HepG2 (cell line): ENCODE measurements at regions not wholly inside any gene's neighbourhood (a gene's known extent, or its start where the extent isn't known, plus 50 kb on each side); places are given as distances from the start of the nearest gene placed in this dataset.

Source experiments
- CEBPZ ChIP-seq: IDR thresholded peaks from 2 replicates; pipeline ENCODE4 v1.6.1; 2012; ENCODE audit warnings: low read length, improper control_type of control experiment
- CHD4 ChIP-seq: fragments of 200-600 bp; sonication (generic); IDR thresholded peaks from 2 replicates; pipeline ENCODE4 v1.7.0; 2017; ENCODE audit warnings: mild to moderate bottlenecking, low read length, borderline replicate concordance
- GABPB1 ChIP-seq: IDR thresholded peaks from 2 replicates; pipeline ENCODE4 v1.6.1; 2016; ENCODE audit warnings: mild to moderate bottlenecking, missing genetic modification reagents, moderate library complexity, missing compliant biosample characterization
- GLMP ChIP-seq: sonication (generic); formaldehyde crosslinking; IDR thresholded peaks from 2 replicates; pipeline ENCODE4 v1.9.0; 2021; ENCODE audit warnings: missing genetic modification reagents, mild to moderate bottlenecking, borderline replicate concordance
- LCORL ChIP-seq, 2 experiments: fragments of 450-650 bp in 1 of 2; sonication (generic) in 1 of 2; formaldehyde crosslinking in 1 of 2; IDR thresholded peaks; 2 replicates each; pipeline versions ENCODE4 v1.5.0 to v1.6.1; 2017 to 2020; ENCODE audit warnings: antibody characterized with exemption in 1 of 2, missing genetic modification reagents in 1 of 2
- NFYC ChIP-seq: IDR thresholded peaks from 2 replicates; pipeline ENCODE4 v1.6.1; 2016; ENCODE audit warnings: missing genetic modification reagents, missing compliant biosample characterization
- RARG ChIP-seq: sonication (generic); formaldehyde crosslinking; IDR thresholded peaks from 2 replicates; pipeline ENCODE4 v1.4.0; 2020; ENCODE audit warnings: low read depth, mild to moderate bottlenecking, missing genetic modification reagents
- RBAK ChIP-seq: sonication (generic); formaldehyde crosslinking; IDR thresholded peaks from 2 replicates; pipeline ENCODE4 v1.5.1; 2020; ENCODE audit warnings: mild to moderate bottlenecking, missing genetic modification reagents
- SKI ChIP-seq: fragments of 450-650 bp; IDR thresholded peaks from one replicate; pipeline ENCODE4 v1.6.1; 2018; ENCODE audit warnings: mild to moderate bottlenecking; ENCODE audit not compliant: partially characterized antibody
- ZBTB25 ChIP-seq: IDR thresholded peaks from 2 replicates; pipeline ENCODE4 v1.6.1; 2018; ENCODE audit warnings: missing genetic modification reagents
- ZBTB7A ChIP-seq: sonication (generic); formaldehyde crosslinking; IDR thresholded peaks from 2 replicates; pipeline ENCODE4 v1.8.0; 2022; ENCODE audit warnings: mild to moderate bottlenecking, missing genetic modification reagents
- ZKSCAN1 ChIP-seq: fragments of 150-350 bp; IDR thresholded peaks from 2 replicates; pipeline ENCODE4 v1.6.1; 2014; ENCODE audit warnings: low read length
- ZNF24 ChIP-seq: fragments of 450-650 bp; IDR thresholded peaks from 2 replicates; pipeline ENCODE4 v1.6.1; 2017; ENCODE audit warnings: antibody characterized with exemption, mild to moderate bottlenecking
- ZNF446 ChIP-seq: sonication (generic); formaldehyde crosslinking; IDR thresholded peaks from 2 replicates; pipeline ENCODE4 v1.5.0; 2020; ENCODE audit warnings: mild to moderate bottlenecking, missing genetic modification reagents
- ZNF674 ChIP-seq: sonication (generic); formaldehyde crosslinking; IDR thresholded peaks from 2 replicates; pipeline ENCODE4 v1.5.0; 2020; ENCODE audit warnings: low read depth, mild to moderate bottlenecking, missing genetic modification reagents
- ZNF703 ChIP-seq: sonication (generic); formaldehyde crosslinking; IDR thresholded peaks from 2 replicates; pipeline ENCODE4 v1.5.1; 2020; ENCODE audit warnings: missing genetic modification reagents, mild to moderate bottlenecking, moderate library complexity, borderline replicate concordance
- ZNF761 ChIP-seq: sonication (generic); formaldehyde crosslinking; conservative IDR thresholded peaks from 2 replicates; pipeline ENCODE4 v1.4.0; 2020; ENCODE audit warnings: mild to moderate bottlenecking, missing genetic modification reagents
- ZNF816 ChIP-seq: sonication (generic); formaldehyde crosslinking; IDR thresholded peaks from 2 replicates; pipeline ENCODE4 v1.8.0; 2022; ENCODE audit warnings: missing genetic modification reagents, mild to moderate bottlenecking, borderline replicate concordance
- ZNF83 ChIP-seq: sonication (generic); formaldehyde crosslinking; IDR thresholded peaks from 2 replicates; pipeline ENCODE4 v1.4.0; 2020; ENCODE audit warnings: missing genetic modification reagents, mild to moderate bottlenecking, borderline replicate concordance
- TF ChIP-seq, protein P1 (sequence below): sonication (generic); formaldehyde crosslinking; IDR thresholded peaks from 2 replicates; pipeline ENCODE4 v1.8.1; 2022; ENCODE audit warnings: mild to moderate bottlenecking, missing genetic modification reagents
- TF ChIP-seq, protein P2 (sequence below): sonication (generic); formaldehyde crosslinking; IDR thresholded peaks from 2 replicates; pipeline ENCODE4 v1.4.0; 2020; ENCODE audit warnings: missing genetic modification reagents, mild to moderate bottlenecking, borderline replicate concordance

- TF ChIP-seq, protein P1, sequence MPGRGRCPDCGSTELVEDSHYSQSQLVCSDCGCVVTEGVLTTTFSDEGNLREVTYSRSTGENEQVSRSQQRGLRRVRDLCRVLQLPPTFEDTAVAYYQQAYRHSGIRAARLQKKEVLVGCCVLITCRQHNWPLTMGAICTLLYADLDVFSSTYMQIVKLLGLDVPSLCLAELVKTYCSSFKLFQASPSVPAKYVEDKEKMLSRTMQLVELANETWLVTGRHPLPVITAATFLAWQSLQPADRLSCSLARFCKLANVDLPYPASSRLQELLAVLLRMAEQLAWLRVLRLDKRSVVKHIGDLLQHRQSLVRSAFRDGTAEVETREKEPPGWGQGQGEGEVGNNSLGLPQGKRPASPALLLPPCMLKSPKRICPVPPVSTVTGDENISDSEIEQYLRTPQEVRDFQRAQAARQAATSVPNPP (CRISPR knock-in tag) = no peak
- no peak for TF ChIP-seq ZNF83 (CRISPR knock-in tag)
- TF ChIP-seq ZNF816 (CRISPR knock-in tag) = no peak
- 0 out of 2 replicates have a peak, but pooled peaks have one; percentile 13 for TF ChIP-seq ZBTB7A (CRISPR knock-in tag)
- TF ChIP-seq CHD4 = no peak
- no peak for TF ChIP-seq ZNF446 (CRISPR knock-in tag)
- TF ChIP-seq ZNF674 = no peak
- no peak for TF ChIP-seq GLMP
- TF ChIP-seq RARG (CRISPR knock-in tag) = no peak
- peak; percentile 48; the same call in 1 of the 2 replicates for TF ChIP-seq NFYC (CRISPR knock-in tag)
- peak; percentile 39; the same call in 1 of the 2 replicates for TF ChIP-seq ZBTB25 (CRISPR knock-in tag)
- no peak for TF ChIP-seq CEBPZ
- no peak for TF ChIP-seq RBAK (CRISPR knock-in tag)
- no peak for TF ChIP-seq LCORL (IDR thresholded peaks at IDR 0.05)
- TF ChIP-seq LCORL (CRISPR knock-in tag; IDR thresholded peaks at IDR 0.05) = no peak
- no peak for TF ChIP-seq ZNF703 (CRISPR knock-in tag)
- peak; percentile 79 for TF ChIP-seq GABPB1 (CRISPR knock-in tag)
- TF ChIP-seq ZKSCAN1 = no peak
- TF ChIP-seq ZNF761 (CRISPR knock-in tag) = no peak
- TF ChIP-seq, protein P2, sequence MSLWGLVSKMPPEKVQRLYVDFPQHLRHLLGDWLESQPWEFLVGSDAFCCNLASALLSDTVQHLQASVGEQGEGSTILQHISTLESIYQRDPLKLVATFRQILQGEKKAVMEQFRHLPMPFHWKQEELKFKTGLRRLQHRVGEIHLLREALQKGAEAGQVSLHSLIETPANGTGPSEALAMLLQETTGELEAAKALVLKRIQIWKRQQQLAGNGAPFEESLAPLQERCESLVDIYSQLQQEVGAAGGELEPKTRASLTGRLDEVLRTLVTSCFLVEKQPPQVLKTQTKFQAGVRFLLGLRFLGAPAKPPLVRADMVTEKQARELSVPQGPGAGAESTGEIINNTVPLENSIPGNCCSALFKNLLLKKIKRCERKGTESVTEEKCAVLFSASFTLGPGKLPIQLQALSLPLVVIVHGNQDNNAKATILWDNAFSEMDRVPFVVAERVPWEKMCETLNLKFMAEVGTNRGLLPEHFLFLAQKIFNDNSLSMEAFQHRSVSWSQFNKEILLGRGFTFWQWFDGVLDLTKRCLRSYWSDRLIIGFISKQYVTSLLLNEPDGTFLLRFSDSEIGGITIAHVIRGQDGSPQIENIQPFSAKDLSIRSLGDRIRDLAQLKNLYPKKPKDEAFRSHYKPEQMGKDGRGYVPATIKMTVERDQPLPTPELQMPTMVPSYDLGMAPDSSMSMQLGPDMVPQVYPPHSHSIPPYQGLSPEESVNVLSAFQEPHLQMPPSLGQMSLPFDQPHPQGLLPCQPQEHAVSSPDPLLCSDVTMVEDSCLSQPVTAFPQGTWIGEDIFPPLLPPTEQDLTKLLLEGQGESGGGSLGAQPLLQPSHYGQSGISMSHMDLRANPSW (CRISPR knock-in tag) = no peak
- TF ChIP-seq SKI = no peak
- no peak for TF ChIP-seq ZNF24
Observed at GRCh38 chr14:53217316-53217994, 64.3 kb upstream of the DDHD1 start (continued).
